ENCODE measurements at regions not wholly inside any gene's neighbourhood (a gene's known extent, or its start where the extent isn't known, plus 50 kb on each side); places are given as distances from the start of the nearest gene placed in this dataset.

DNA sequence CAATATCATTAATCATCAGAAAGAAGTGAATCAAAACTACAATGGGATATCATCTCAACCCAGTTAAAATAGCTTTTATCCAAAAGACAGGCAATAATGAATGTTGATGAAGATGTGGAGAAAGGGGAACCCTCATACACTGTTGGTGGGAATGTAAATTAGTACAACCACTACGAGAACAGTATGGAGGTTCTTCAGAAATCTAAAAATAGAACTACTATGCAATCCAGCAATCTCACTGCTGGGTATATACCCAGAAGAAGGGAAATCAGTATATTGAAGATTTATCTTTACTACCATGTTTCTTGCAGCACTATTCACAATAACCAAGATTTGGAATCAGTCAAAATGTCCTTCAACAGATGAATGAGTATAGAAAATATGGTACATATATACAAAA lies 189.8 kb downstream of the HHIPL2 start:
- DNase-seq, result no peak

DNA sequence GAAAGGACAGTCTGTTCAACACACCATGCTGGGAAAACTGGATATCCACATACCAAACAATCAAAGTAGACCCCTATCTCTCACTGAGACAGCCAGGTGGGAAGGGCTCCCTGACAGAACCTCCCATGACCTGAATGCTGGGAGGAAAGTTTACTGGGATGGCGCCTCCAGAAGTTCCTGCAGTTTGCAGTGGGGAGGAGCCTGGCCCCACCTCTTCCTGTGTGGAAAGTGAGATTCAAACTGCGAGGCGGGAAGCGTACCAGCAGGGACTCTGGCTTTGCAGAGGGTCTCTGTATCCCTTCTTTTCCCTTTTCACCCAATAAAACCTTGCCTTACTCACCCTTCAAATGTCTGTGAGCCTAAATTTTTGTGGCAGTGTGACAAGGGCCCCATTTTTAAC lies 190.7 kb downstream of the HHIPL2 start:
- no peak for DNase-seq

DNA sequence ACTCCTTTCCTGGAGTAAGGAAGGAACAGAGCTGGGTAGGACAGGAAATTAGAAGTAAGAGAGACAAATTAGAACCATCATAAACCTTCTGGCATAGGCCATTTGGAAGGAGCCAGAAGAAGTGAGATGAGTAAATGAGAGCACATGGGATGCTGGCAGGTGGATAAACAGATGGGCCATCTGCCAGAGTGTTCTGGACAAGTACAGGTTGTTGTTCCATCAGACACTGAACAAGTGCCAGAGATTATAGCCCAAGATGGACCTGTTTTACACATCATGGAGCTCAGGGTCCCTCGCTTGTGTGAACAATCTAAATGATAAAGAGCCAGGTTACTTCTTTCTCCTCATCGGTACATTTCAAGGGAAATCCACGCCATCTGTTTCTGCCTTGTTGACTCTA lies 200.3 kb downstream of the HHIPL2 start:
- no peak for DNase-seq

DNA sequence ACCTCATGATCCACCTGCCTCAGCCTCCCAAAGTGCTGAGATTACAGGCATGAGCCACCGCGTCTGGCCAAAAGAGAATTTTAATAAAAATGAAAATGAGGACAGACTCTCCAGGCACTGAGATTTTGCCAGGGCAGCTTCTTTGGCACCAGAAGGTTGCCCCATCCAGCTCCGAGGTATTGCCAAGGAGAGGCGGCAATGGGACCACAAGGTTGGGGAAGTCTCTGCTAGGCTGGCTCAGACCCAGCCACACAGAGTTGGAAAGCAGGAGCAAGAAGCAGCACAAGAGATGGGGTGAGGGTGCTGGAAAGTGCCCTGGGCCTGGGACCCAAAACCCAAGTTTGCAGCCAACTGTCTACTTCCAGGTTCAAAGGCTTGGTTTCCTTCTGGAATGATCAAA lies 200.9 kb downstream of the HHIPL2 start:
- DNase-seq, result no peak

DNA sequence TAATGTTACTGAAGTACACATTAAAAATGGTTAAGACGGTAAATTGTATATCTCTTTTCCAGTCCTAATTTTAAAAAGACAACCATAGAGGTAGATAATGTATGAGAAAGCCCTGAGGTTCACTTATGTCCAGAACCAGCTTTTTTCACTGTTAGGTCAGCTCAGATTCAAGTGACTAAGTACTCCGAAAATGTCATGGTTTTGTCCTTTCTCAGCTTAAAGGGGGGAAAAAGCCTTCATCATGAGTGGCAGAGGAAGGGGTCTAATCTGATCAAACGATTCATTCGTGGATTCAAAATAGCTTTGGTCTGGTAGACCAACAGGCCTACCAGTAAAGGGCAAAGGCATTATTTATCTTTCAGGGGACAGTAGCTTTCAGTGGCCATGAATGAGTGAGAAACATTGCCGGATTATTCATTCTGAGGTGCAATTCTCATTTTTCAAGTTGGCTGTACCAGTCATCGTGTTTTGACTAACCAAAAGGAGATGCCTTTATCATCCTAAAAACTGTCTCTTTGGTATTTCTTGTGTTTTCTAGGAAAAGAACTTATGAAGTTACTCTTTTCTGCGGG lies 208.4 kb downstream of the HHIPL2 start:
- no peak for DNase-seq

GRCh38 chr1:222335586-222335985 lies 212.3 kb downstream of the HHIPL2 start:
- no peak for DNase-seq

DNA sequence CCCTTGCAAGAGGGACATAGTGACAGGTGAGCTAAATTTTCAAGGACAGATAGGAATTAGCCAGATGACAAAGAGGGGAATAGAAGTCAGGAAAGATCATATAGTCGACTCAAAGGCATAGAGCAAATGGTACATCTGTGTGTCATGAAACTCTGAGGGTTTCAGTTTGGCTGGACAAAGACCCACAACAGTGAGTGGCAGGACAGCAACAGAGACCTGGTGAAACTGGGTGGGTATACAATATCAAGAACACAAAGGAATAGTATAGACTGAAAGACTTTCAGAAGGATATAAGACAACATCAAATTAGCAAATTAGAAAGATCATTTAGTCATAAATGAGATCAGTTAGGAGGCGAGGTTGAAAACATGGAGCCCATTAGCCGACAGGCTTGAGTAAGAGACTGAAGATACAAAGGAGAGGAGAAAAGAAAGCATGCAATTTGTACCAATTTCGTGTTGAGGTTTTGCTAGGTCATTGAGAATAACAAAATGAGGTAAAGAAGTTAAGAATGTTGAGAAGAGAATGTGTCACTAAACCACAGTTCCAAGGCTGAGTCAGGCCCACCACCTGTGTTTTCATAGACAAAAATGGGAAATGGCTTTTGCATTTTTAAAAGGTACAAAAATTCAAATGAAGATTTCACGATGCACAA lies 213.8 kb downstream of the HHIPL2 start:
- DNase-seq, result no peak

- DNase-seq, result no peak
Observed at GRCh38 chr1:222331765-222332164, 216.1 kb downstream of the HHIPL2 start.

GRCh38 chr1:222331340-222331739 lies 216.6 kb downstream of the HHIPL2 start:
- no peak for DNase-seq

GRCh38 chr1:222329493-222330045 lies 218.3 kb downstream of the HHIPL2 start:
- DNase-seq, result no peak

- no peak for DNase-seq
Observed at GRCh38 chr1:222326710-222327036, 221.2 kb downstream of the HHIPL2 start.

- DNase-seq, result no peak
Observed at GRCh38 chr1:222326006-222326709, 221.7 kb downstream of the HHIPL2 start.

GRCh38 chr1:222325506-222325905 lies 222.4 kb downstream of the HHIPL2 start:
- no peak for DNase-seq

DNA sequence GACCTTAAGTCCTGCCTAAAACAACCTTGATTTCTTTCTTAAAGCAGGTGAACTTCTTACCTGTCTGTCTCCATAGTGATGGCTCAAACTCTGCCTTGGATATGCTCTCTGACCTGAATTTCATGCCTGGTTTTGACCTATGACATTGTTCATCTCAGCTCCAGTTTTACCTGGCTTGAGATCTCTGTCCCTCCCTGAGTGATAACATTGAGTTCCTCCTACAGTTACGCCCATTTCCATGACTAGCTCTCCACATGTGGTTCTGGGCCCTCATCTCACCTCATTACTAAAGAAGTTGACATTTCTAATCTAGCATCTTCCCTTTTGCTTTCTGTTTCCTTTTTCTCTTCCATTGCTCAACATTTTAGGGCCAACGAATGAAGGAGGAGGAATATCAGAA lies 233.1 kb downstream of the HHIPL2 start:
- DNase-seq, result no peak

GRCh38 chr1:222310836-222311235 lies 237.1 kb downstream of the HHIPL2 start:
- DNase-seq, result peak; percentile 14

DNA sequence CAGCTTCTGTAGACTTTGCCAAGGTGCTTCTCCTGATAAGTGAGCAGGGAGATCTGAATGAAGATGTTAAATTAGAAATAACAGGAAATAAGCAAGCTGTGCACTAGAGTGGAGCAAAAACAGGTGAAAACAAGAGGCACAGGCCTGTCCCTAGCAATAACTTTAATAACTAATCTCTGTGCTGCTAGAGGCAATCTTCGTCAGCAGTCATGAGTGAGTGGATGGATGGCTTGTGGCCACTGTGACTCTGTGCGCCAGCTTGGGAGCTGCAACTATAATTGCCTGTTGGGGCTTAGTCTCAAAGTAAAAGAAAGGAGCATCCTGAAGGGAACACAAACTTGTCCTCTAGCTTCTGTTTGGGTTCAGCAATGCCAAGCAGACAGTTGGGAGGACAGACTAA lies 240.3 kb downstream of the HHIPL2 start:
- no peak for DNase-seq

DNA sequence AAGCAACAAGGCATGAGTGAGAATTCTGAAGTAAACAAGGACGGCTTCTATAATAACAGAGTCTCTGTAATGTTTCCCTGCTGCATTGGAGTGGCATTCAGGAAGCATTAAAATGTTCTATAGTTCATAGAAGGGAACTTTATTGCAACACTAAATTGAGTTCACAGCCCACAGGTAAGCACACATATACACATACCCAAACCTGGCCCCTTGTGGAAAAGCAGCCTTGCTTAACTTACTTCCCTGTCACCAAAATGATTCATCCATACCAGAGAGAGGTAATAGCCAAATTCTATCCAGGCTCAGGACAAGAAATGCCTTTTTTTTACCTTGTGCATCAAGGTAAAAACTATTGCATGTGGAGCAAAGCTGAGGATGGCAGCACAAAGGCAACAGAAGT lies 241.4 kb downstream of the HHIPL2 start:
- DNase-seq, result no peak

- no peak for DNase-seq
Observed at GRCh38 chr1:222306011-222306410, 241.9 kb downstream of the HHIPL2 start.

DNA sequence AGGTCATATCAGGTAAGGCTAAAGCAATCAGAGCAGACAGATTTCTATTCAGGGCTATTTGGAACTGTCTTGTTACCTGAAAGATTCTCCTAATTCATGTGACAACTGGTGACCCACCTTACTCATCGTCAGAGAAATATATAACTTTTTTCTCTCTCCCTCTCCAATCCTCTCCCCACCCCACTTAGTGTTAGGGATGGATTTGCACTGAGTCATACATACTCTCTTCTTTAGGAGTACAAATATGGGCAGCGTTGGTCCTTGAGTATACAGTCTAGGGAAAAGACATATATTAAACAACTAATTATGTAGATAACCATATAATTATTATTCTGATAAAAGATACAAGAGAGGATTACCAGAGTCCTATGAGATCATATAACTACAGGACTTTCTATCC lies 246.3 kb downstream of the HHIPL2 start:
- no peak for DNase-seq

- DNase-seq, result no peak
Observed at GRCh38 chr1:222299524-222299923, 248.4 kb downstream of the HHIPL2 start.

GRCh38 chr1:222290866-222291265 lies 257.0 kb downstream of the HHIPL2 start:
- DNase-seq, result no peak

GRCh38 chr1:222288053-222288452 lies 259.9 kb downstream of the HHIPL2 start:
- no peak for DNase-seq

DNA sequence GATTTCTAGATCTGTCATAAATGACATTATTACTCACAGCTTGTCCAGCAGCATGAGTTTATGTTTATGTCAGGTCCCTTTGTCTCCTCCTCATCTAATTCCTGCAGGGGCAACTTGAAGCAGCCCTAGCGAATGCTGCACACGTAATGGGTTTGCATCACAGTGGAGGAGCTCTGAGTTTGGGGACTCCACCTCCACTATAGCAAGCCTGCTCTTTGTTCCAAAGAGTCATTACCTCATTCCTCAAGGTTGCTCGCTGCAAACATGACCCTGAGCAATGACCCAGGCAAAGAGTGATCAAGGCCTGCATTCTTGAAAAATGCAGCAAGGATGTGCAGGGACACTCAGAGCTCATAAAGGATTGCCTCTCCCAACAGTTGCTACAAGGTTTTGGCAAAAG lies 261.9 kb downstream of the HHIPL2 start:
- no peak for DNase-seq

GRCh38 chr1:222285526-222285925 lies 262.4 kb downstream of the HHIPL2 start:
- DNase-seq, result no peak
